Endothelial cell of umbilical vein (primary cell): ENCODE measurements at regions not wholly inside any gene's neighbourhood (a gene's known extent, or its start where the extent isn't known, plus 50 kb on each side); places are given as distances from the start of the nearest gene placed in this dataset.

ENCODE experiments used
- BruUV-seq: library from RNA; stranded (reverse); fragments of 400-500 nt; replicated peaks from 2 replicates; lab custom pipeline; 2021; lab: Mats Ljungman, UMichigan
- CTCF ChIA-PET: fragments of 300-600, 350-600 bp; sonication (Branson Sonifier 250); formaldehyde crosslinking; loops from one replicate; lab custom pipeline; 2021; ENCODE audit warnings: antibody characterized with exemption, inconsistent platforms; lab: Charles Lee
- POLR2A ChIA-PET: fragments of 300-600, 350-600 bp; sonication (Branson Sonifier 250); formaldehyde crosslinking; loops from one replicate; lab custom pipeline; 2021; ENCODE audit warnings: antibody characterized with exemption, inconsistent platforms; lab: Charles Lee
- DNase-seq: peaks from one replicate; pipeline ENCODE4 v3.0.0-alpha.2; 2011; ENCODE audit warnings: low read depth, low spot score
- FAIRE-seq: peaks from 2 replicates; lab custom pipeline; 2011; peaks lifted over from hg19 to GRCh38; lab: Jason Lieb, UNC
- H2AFZ ChIP-seq: 2 replicates; pipeline ENCODE4 v1.6.0; 2012; ENCODE audit warnings: low read depth, low read length, control low read depth, inconsistent platforms
- H3K27ac ChIP-seq: 2 replicates; pipeline ENCODE4 v1.5.1; 2011; ENCODE audit warnings: low read depth, mild to moderate bottlenecking, control low read depth, low read length, moderate library complexity; ENCODE audit not compliant: insufficient read depth
- H3K27me3 ChIP-seq, 2 experiments: 2 replicates each; pipeline versions ENCODE4 v1.6.0 to v1.6.1; 2011; ENCODE audit warnings: low read length in 2 of 2, mixed read lengths in 1 of 2; ENCODE audit not compliant: control insufficient read depth in 2 of 2, insufficient read depth in 2 of 2
- H3K36me3 ChIP-seq, 2 experiments: 2 replicates in 1 of 2; 3 replicates in 1 of 2; pipeline ENCODE4 v1.5.1; 2011; ENCODE audit warnings: low read length in 2 of 2, mild to moderate bottlenecking in 1 of 2, moderate library complexity in 1 of 2; ENCODE audit not compliant: control insufficient read depth in 2 of 2, insufficient read depth in 2 of 2; ENCODE audit errors: extremely low read depth in 1 of 2
- H3K4me1 ChIP-seq: 3 replicates; pipeline ENCODE4 v1.5.1; 2011; ENCODE audit warnings: mild to moderate bottlenecking, low read length; ENCODE audit not compliant: control insufficient read depth, insufficient read depth; ENCODE audit errors: extremely low read depth
- H3K4me2 ChIP-seq: 2 replicates; pipeline ENCODE4 v1.6.1; 2011; ENCODE audit warnings: low read length, control low read depth, mixed read lengths; ENCODE audit not compliant: insufficient read depth
- H3K4me3 ChIP-seq, 3 experiments: fragments of 200-600 bp in 1 of 3; sonication (generic), shearing (Covaris generic) in 1 of 3; replicated peaks in 1 of 3; 2 replicates each; pipeline ENCODE4 v1.5.1; 2011 to 2016; ENCODE audit warnings: control low read depth in 3 of 3, low read length in 3 of 3, mild to moderate bottlenecking in 2 of 3, inconsistent platforms in 1 of 3, low read depth in 1 of 3, moderate library complexity in 1 of 3; ENCODE audit not compliant: insufficient read depth in 1 of 3
- H3K79me2 ChIP-seq: 2 replicates; pipeline ENCODE4 v1.6.0; 2012; ENCODE audit warnings: low read length, inconsistent platforms; ENCODE audit not compliant: control insufficient read depth, insufficient read depth
- H3K9ac ChIP-seq: replicated peaks from 2 replicates; pipeline ENCODE3; 2011; ENCODE audit warnings: low read length, control low read depth; ENCODE audit not compliant: insufficient read depth; ENCODE audit errors: extremely low read depth
- H3K9me1 ChIP-seq: replicated peaks from 3 replicates; pipeline ENCODE4 v1.6.0; 2011; ENCODE audit warnings: mild to moderate bottlenecking, low read length; ENCODE audit not compliant: control insufficient read depth, insufficient read depth; ENCODE audit errors: extremely low read depth
- H3K9me3 ChIP-seq: replicated peaks from 2 replicates; pipeline ENCODE4 v1.5.1; 2012; ENCODE audit warnings: low read length, inconsistent platforms; ENCODE audit not compliant: control insufficient read depth, insufficient read depth
- H4K20me1 ChIP-seq: replicated peaks from 2 replicates; pipeline ENCODE3; 2011; ENCODE audit warnings: mild to moderate bottlenecking, low read length; ENCODE audit not compliant: control insufficient read depth, insufficient read depth; ENCODE audit errors: extremely low read depth
- EZH2 ChIP-seq: IDR thresholded peaks from 2 replicates; pipeline ENCODE4 v1.6.1; 2012; ENCODE audit warnings: borderline replicate concordance, low read depth, mild to moderate bottlenecking, moderate library complexity, low read length, inconsistent platforms; ENCODE audit not compliant: severe bottlenecking
- FOS ChIP-seq: IDR thresholded peaks from 2 replicates; pipeline ENCODE4 v1.6.1; 2011; ENCODE audit warnings: mild to moderate bottlenecking, low read length, moderate library complexity, borderline replicate concordance; ENCODE audit not compliant: insufficient read depth
- GATA2 ChIP-seq: IDR thresholded peaks from 2 replicates; pipeline ENCODE4 v1.7.0; 2011; ENCODE audit warnings: low read depth, mild to moderate bottlenecking, moderate library complexity, mixed read lengths, low read length; ENCODE audit not compliant: insufficient read length, insufficient read depth
- POLR2AphosphoS5 ChIP-seq: IDR thresholded peaks from 2 replicates; pipeline ENCODE4 v1.6.1; 2012; ENCODE audit warnings: low read depth, mild to moderate bottlenecking, control low read depth, low read length, moderate library complexity; ENCODE audit not compliant: insufficient read depth
- dilution Hi-C: fragments of 300-500 bp; cut with MboI; formaldehyde crosslinking; loops from one replicate; pipeline ENCODE4 v1.15.0; 2019; ENCODE audit warnings: low sequenced_read_pairs; ENCODE audit not compliant: extremely low pct_ligation_motif_present
- intact Hi-C: fragments of 100-400 bp; cut with micrococcal nuclease; formaldehyde crosslinking; loops from one replicate; pipeline ENCODE4 v1.10.0; 2022
- TF ChIP-seq, protein P1 (sequence below): IDR thresholded peaks from 2 replicates; pipeline ENCODE4 v1.6.1; 2011; ENCODE audit not compliant: insufficient read depth, insufficient read length
- TF ChIP-seq, protein P2 (sequence below), 2 donors: IDR thresholded peaks; 1 replicate in 1 of 2; 2 replicates in 1 of 2; pipeline ENCODE4 v1.5.1; 2011; ENCODE audit warnings: low read length in 2 of 2, mild to moderate bottlenecking in 2 of 2, moderate library complexity in 2 of 2, control low read depth in 1 of 2, inconsistent platforms in 1 of 2, low read depth in 1 of 2; ENCODE audit not compliant: insufficient read depth in 1 of 2; ENCODE audit errors: extremely low read depth in 1 of 2

GRCh38 chr13:97583907-97584497, 150.0 kb downstream of the RAP2A start:
- BruUV-seq: no TSS peak
- CTCF ChIA-PET: interaction anchor here (1.6 kb wide), 1 partner anchor 75 kb away, joined by 3 read pairs; no protein-coding TSS in a partner anchor
- FAIRE-seq: no peak

More at GRCh38 chr13:97583907-97584497, 150.0 kb downstream of the RAP2A start:
- H3K4me2 ChIP-seq: no peak overlapping the region
- dilution Hi-C loops: no loop called here
- POLR2A ChIA-PET: no interaction called here
- intact Hi-C loops: no loop called here
- H4K20me1 ChIP-seq: no peaks in the 10 kb centered on the region
- TF ChIP-seq GATA2: no peak
- TF ChIP-seq POLR2AphosphoS5: no peak
- no peak for TF ChIP-seq EZH2
- TF ChIP-seq, protein P1, sequence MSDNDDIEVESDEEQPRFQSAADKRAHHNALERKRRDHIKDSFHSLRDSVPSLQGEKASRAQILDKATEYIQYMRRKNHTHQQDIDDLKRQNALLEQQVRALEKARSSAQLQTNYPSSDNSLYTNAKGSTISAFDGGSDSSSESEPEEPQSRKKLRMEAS: no peak
- TF ChIP-seq, protein P2, sequence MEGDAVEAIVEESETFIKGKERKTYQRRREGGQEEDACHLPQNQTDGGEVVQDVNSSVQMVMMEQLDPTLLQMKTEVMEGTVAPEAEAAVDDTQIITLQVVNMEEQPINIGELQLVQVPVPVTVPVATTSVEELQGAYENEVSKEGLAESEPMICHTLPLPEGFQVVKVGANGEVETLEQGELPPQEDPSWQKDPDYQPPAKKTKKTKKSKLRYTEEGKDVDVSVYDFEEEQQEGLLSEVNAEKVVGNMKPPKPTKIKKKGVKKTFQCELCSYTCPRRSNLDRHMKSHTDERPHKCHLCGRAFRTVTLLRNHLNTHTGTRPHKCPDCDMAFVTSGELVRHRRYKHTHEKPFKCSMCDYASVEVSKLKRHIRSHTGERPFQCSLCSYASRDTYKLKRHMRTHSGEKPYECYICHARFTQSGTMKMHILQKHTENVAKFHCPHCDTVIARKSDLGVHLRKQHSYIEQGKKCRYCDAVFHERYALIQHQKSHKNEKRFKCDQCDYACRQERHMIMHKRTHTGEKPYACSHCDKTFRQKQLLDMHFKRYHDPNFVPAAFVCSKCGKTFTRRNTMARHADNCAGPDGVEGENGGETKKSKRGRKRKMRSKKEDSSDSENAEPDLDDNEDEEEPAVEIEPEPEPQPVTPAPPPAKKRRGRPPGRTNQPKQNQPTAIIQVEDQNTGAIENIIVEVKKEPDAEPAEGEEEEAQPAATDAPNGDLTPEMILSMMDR (IDR thresholded peaks at IDR 0.05; ENCODE audit: extremely low read depth in 1 of 2, insufficient read depth in 1 of 2, low read depth in 1 of 2, low read length in 2 of 2): no peak
- TF ChIP-seq FOS: no peak
- no peak overlapping the region for H3K9ac ChIP-seq
- H3K4me1 ChIP-seq: no peaks in the 10 kb centered on the region
- H3K36me3 ChIP-seq: no peaks in the 10 kb centered on the region
- H2AFZ ChIP-seq: no peak overlapping the region
- H3K27ac ChIP-seq: no peak overlapping the region
- H3K9me3 ChIP-seq: no peaks in the 10 kb centered on the region
- H3K4me3 ChIP-seq: no peak overlapping the region
- H3K27me3 ChIP-seq: peaks cover 4 to 6% of the 10 kb centered on the region in 2 experiments
- no peaks in the 10 kb centered on the region for H3K79me2 ChIP-seq
- H3K9me1 ChIP-seq: no peaks in the 10 kb centered on the region
- no peak for DNase-seq
